Stimulated activated effector memory CD8-positive, alpha-beta T cell treated with anti-CD3 and anti-CD28 coated beads, Interleukin-12 subunit alpha, Interleukin-12 subunit beta, amount 100 ng/mL, for 72 hours (primary cell): ENCODE measurements at regions not wholly inside any gene's neighbourhood (a gene's known extent, or its start where the extent isn't known, plus 50 kb on each side); places are given as distances from the start of the nearest gene placed in this dataset.

Experiments used
- ATAC-seq: fragments of 150-1000 bp; cut with Tn5 transposase; 2 replicates; pipeline ENCODE4 v1.10.0; 2021
- DNase-seq, 2 donors: peaks; one replicate each; pipeline ENCODE4 v3.0.0; 2021 to 2022; ENCODE audit warnings: low spot score in 2 of 2
- H3K27ac Mint-ChIP-seq: one replicate; pipeline ENCODE4 v1.8.0; 2022; ENCODE audit warnings: mild to moderate bottlenecking, mixed read lengths
- H3K36me3 Mint-ChIP-seq: one replicate; pipeline ENCODE4 v1.8.0; 2022; ENCODE audit warnings: mild to moderate bottlenecking, mixed read lengths
- H3K4me1 Mint-ChIP-seq: one replicate; pipeline ENCODE4 v1.8.0; 2022; ENCODE audit warnings: mixed read lengths
- H3K4me3 Mint-ChIP-seq: one replicate; pipeline ENCODE4 v1.8.0; 2022; ENCODE audit warnings: mild to moderate bottlenecking, mixed read lengths
- H3K9me3 Mint-ChIP-seq: one replicate; pipeline ENCODE4 v1.8.0; 2022; ENCODE audit warnings: mixed read lengths

DNA sequence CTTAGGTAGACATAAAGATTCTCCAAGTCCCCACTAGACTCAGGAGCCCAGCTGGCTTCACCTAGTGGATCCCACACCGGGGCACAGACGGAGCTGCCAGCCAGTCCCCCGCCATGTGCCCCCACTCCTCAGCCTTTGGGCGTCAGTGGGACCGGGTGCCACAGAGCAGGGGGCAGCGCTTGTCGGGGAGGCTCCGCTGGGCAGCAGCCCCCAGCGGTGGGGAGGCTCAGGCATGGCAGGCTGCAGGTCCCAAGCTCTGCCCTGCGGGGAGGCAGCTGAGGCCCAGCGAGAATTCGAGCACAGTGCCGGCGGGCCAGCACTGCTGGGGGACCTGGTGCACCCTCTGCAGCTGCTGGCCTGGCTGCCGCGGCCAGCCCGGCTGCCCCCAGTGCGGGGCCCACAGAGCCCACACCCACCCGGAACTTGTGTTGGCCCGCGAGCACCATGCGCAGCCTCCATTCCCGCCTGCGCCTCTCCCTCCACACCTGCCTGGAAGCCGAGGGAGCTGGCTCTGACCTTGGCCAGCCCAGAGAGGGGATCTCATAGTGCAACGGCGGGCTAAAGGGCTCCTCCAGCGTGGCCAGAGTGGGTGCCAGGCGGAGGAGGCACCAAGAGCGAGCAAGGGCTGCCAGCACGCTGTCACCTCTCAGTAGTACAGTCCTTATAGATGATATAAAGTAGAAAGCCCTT is 390.7 kb downstream of the PLK2 start:
- H3K27ac Mint-ChIP-seq: no peak overlapping the region
- ATAC-seq (no peak), DNase-seq (no peak)
- no peak overlapping the region for H3K4me3 Mint-ChIP-seq
- H3K9me3 Mint-ChIP-seq: no peaks in the 10 kb centered on the region
- H3K4me1 Mint-ChIP-seq: no peaks in the 10 kb centered on the region
- no peaks in the 10 kb centered on the region for H3K36me3 Mint-ChIP-seq

DNA sequence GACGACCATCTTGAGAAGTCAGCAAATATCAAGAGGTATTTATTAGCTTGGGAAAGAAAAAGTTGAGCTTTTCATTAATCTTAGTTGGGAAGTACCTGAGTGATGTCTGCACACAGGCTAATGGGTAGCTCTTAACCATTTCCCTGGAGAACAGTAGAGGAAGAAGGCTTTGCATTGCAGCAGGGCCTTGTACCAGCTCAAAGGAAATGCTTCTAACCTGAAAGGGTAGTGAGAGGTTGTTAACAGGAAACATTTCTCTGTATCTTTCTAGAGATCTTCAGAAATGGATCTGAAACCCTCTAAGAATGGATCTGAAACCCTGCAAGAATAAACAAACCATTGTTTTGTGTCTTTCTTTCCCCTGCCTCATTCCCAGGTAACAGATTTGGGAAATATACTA is 393.3 kb downstream of the PLK2 start:
- H3K4me1 Mint-ChIP-seq: no peaks in the 10 kb centered on the region
- no peaks in the 10 kb centered on the region for H3K9me3 Mint-ChIP-seq
- ATAC-seq (no peak), DNase-seq (no peak)
- no peaks in the 10 kb centered on the region for H3K36me3 Mint-ChIP-seq
- no peak overlapping the region for H3K4me3 Mint-ChIP-seq
- H3K27ac Mint-ChIP-seq: no peak overlapping the region

DNA sequence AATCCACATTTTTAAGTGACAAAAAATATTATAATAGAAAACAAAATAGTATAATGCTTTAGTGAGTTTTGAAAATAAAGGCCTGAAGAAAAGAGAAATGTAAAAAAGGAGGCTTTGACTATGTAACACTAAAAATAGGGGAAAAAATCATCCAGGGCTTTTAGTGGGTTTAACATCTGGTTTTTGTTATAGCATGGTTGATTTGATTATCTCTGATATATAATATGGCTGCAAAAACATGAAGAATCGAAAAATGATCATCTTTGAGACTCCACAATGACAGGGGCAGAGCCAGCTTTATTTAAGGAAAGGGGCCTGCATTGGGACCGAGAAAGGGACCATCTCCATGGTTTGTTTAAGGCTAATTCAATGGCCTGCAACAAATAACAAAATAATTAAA is 393.8 kb downstream of the PLK2 start:
- Mint-ChIP-seq H3K4me3 (no peak overlapping the region), H3K27ac (no peak overlapping the region), H3K9me3 (no peaks in the 10 kb centered on the region), H3K4me1 (no peaks in the 10 kb centered on the region), H3K36me3 (no peaks in the 10 kb centered on the region)
- DNase-seq (no peak), ATAC-seq (no peak)

DNA sequence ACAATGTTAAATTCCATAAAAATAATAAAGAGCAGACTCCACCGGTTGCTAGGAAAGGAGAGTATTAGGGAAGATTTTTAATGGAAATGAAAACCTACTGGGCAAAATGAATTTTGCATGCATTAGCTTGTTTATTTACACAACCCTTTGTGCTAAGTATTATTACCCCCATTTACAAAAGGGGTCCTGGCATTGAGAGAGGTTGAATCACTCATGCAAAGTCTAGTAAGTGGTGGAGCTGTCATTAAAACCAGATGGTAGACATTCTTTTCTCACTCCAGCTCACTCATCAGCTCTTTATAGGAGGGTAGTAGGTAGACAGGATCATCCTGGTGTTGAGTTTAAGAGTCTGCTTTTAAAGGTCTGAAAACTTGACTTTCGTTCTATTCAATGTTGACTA is 395.1 kb downstream of the PLK2 start:
- Mint-ChIP-seq H3K4me3 (no peak overlapping the region), H3K4me1 (no peaks in the 10 kb centered on the region), H3K36me3 (no peaks in the 10 kb centered on the region), H3K9me3 (no peaks in the 10 kb centered on the region), H3K27ac (no peak overlapping the region)
- DNase-seq (no peak), ATAC-seq (no peak)

DNA sequence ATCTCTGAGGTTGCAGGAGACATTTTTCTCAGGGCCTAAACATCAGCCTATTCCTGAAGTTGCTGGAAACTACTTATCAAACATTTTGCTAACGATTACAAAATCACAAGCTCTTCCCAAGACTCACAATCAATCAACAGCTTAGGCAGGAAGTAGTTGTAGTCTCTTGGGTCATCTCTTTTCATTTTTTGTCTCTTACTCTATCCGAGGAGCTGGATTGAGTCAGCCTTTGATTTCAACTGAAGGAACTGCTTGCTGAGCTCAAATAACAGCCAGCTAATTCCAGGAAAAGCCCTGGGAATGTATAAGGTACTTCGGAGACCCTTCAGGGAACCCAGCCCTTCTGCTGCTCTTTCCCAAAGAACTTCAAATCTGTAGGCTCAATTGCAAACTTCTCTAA is 398.9 kb downstream of the PLK2 start:
- H3K36me3 Mint-ChIP-seq: no peaks in the 10 kb centered on the region
- H3K9me3 Mint-ChIP-seq: no peaks in the 10 kb centered on the region
- no peak overlapping the region for H3K4me3 Mint-ChIP-seq
- ATAC-seq (no peak), DNase-seq (no peak)
- H3K27ac Mint-ChIP-seq: no peak overlapping the region
- no peaks in the 10 kb centered on the region for H3K4me1 Mint-ChIP-seq

DNA sequence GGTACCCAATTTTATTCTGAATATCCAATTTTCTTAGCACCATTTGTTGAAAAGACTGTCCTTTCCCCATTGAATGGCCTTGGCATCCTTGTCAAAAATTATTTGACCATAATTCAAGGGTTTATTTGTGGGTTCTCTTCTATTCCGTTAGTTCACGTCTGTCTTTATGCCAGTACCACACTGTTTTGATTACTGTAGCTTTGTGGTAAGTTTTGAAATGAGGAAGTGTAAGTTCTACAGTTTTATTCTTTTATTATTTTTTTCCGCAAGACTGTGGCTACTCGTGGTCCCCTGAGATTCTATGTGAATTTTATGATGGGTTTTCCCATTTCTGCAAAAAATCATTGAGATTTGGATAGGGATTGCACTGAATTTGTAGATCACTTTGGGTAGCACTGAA is 402.6 kb downstream of the PLK2 start:
- H3K36me3 Mint-ChIP-seq: no peaks in the 10 kb centered on the region

DNA sequence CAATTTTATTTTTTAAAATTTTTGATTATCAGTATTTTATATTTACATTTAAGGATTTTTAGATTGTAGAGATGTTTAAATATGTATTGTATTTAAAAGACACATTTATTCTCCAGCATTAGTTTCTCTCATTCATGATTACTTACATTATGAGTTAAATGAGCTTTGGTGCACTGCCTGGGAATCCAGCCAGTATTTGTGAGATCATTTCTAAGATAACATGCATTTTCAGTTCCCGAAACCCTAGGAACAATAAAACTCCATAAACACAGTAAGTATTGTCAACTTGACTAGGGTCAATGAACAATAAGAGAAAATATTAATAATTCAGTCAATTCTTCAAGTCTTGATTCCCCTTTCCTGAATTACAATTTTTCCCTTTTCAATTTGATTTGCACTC is 403.3 kb downstream of the PLK2 start:
- H3K4me1 Mint-ChIP-seq: no peaks in the 10 kb centered on the region
- no peak overlapping the region for H3K4me3 Mint-ChIP-seq
- no peaks in the 10 kb centered on the region for H3K36me3 Mint-ChIP-seq
- no peak for DNase-seq
- H3K27ac Mint-ChIP-seq: no peak overlapping the region
- H3K9me3 Mint-ChIP-seq: no peaks in the 10 kb centered on the region
- no peak for ATAC-seq

More for the DNA sequence above, 402.6 kb downstream of the PLK2 start:
- H3K9me3 Mint-ChIP-seq: no peaks in the 10 kb centered on the region
- no peak overlapping the region for H3K4me3 Mint-ChIP-seq
- DNase-seq (no peak), ATAC-seq (no peak)
- H3K27ac Mint-ChIP-seq: no peak overlapping the region
- no peaks in the 10 kb centered on the region for H3K4me1 Mint-ChIP-seq

DNA sequence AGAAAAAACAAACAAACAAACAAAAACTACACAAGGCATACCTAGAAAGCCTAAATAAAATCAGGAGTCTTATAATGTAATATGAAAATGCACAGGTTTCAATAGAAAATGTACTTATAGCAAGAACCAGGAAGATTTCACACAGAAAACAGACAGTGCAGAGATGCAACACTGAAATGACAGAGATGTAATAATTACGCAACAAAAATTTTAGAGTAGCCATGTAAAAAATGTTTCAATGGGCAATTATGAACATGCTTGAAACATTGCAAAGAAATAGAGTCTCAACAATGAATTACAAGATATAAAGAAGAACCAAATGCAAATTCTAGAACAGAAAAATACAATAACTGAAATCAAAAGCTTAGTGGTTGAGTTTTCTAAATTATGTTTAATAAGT is 405.9 kb downstream of the PLK2 start:
- Mint-ChIP-seq H3K27ac (no peak overlapping the region), H3K36me3 (no peaks in the 10 kb centered on the region), H3K4me1 (no peaks in the 10 kb centered on the region), H3K4me3 (no peak overlapping the region), H3K9me3 (no peaks in the 10 kb centered on the region)
- no peak for DNase-seq
- ATAC-seq: no peak

DNA sequence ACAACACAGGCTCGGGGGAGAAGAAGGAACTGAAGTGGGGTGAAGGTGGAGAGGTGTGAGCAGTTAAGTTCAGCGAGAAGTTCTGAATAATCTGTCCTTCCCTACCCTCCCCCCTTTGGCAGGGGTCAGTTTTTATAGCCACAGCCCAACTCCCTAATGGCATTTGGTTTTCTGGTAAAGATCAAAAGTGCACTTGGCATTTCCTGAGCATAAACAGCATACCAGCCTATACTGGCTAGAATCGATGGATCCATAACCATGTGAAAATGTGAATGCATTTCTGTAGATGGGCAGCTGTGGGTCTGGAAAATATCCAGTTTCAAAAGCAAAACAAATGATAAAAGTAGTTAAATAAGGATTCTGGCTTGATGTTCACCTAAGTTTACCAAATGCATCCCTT is 410.9 kb downstream of the PLK2 start:
- DNase-seq: no peak
- Mint-ChIP-seq H3K9me3 (no peaks in the 10 kb centered on the region), H3K27ac (no peak overlapping the region), H3K4me1 (no peaks in the 10 kb centered on the region), H3K4me3 (no peak overlapping the region), H3K36me3 (no peaks in the 10 kb centered on the region)
- no peak for ATAC-seq

DNA sequence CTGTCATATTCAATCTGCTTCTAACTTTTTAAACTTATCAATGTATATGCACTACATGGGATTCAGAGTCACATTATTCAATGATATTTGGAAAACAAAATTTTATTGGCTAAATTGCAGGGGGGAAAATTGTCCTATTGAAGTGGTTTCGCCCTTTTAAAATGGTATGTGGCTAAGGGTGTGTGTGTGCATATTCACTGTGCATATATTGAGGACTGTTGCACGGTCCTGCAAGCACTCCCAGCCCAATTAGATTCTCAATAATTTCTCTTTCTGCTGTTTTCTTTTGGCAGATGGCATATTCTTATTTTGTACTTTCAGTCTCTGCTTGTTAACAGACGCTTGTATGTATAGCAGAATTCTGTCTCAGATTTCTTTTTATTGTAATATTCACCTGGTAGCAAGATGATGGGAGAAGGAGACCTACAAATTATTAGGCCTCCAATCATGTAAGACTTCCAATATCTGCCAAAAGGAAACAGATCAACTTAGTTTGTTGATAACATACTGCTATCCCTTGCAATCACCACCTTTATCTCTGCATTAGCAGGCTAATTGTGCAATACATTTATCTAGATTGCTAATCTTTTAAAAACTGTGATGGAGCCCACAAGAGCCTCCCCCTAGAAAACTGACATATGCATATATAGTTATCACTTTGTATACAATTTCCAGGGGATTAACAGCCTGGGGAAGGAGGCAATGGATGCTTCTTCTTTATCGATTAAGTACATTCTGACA is 411.5 kb downstream of the PLK2 start:
- Mint-ChIP-seq H3K4me3 (no peak overlapping the region), H3K9me3 (no peaks in the 10 kb centered on the region), H3K4me1 (no peaks in the 10 kb centered on the region), H3K36me3 (no peaks in the 10 kb centered on the region), H3K27ac (no peak overlapping the region)
- ATAC-seq: no peak
- DNase-seq: no peak

DNA sequence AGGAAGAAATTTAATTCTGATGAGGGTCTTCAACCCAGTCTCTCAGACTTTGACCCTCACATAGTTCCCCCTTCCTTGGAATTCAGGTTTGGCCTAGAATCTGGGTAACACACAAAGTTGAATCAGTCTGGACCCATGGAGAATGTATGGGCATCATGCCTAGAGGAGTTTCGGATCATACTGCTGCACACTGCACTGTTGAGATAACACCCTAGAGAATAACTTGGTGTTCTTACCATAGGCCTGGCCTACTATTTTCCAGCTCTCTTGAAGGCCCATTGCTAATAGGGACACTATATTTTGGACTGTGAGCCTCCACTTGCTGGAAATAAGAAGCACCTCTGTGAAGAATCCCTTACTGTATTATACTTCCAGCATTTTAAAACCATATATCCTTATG is 413.5 kb downstream of the PLK2 start:
- DNase-seq: no peak
- ATAC-seq: no peak
- no peak overlapping the region for H3K27ac Mint-ChIP-seq
- H3K4me1 Mint-ChIP-seq: no peaks in the 10 kb centered on the region
- no peak overlapping the region for H3K4me3 Mint-ChIP-seq
- H3K36me3 Mint-ChIP-seq: no peaks in the 10 kb centered on the region
- H3K9me3 Mint-ChIP-seq: peaks cover 2% of the 10 kb centered on the region

DNA sequence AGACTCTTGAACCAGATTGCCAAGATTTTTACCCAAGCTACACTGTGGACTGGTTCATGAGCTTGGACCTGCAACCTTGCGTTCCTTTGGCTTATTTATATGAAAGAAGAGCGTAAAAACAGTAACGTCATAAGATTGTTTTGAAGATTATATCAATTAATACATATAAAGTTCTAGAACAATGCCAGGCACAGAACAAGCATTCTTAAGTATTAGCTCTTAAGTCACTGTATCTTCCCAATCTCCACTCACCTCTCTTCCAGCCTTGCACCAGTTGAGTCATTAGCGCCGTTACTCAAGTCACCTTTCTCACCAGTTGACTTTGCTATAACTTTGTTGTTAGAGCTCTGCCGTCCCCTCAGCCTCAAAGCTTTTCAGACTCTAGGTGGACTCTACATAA is 415.7 kb downstream of the PLK2 start:
- no peak overlapping the region for H3K27ac Mint-ChIP-seq
- ATAC-seq: no peak

DNA sequence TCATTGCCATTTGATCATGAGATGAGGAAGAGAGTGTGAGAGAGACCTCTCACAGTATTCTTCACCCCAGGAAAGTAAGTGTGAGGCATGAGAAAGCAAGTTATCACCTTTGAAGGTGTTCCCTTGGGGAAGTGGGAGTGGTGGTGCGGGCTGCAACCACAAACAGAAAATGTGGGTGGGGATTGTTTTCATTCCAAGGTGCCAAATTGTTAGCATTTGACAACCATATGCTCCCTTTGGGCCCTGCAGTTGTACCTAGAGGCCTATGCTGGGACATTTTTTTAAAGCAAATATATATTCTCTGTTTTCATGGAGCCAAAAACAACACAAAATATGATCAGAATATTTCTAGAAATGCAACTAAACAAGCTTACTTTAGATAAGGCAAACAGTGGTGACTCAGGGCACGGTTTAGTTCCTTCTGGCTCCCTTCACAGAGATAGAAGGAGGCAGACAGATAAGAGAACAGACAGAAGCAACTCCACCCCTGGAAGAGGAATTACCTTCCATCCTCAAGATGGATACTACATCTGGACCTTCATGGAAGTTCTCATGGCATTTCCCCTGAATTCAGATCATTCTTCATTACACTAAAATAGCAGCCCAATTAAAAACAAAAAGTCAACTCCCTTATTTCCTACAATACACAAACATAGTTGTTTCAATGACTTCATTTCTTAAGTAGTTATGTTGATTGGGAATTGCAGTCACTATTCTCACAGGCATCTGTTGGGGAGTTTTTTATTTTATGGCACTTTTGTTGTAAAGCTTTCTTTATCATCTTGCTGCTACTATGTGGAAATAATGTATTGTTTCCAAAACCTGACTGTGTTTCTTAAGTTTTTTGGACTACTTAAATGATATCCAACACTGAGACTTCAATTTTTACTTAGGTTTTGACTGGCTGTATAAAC is 416.6 kb downstream of the PLK2 start:
- ATAC-seq (no peak), DNase-seq (no peak)
- Mint-ChIP-seq H3K27ac (no peak overlapping the region), H3K4me3 (no peak overlapping the region), H3K36me3 (no peaks in the 10 kb centered on the region), H3K9me3 (peaks cover 6% of the 10 kb centered on the region), H3K4me1 (no peaks in the 10 kb centered on the region)

More for the DNA sequence above, 415.7 kb downstream of the PLK2 start:
- no peaks in the 10 kb centered on the region for H3K4me1 Mint-ChIP-seq
- H3K36me3 Mint-ChIP-seq: no peaks in the 10 kb centered on the region
- DNase-seq: no peak
- H3K4me3 Mint-ChIP-seq: no peak overlapping the region
- H3K9me3 Mint-ChIP-seq: peaks cover 6% of the 10 kb centered on the region

DNA sequence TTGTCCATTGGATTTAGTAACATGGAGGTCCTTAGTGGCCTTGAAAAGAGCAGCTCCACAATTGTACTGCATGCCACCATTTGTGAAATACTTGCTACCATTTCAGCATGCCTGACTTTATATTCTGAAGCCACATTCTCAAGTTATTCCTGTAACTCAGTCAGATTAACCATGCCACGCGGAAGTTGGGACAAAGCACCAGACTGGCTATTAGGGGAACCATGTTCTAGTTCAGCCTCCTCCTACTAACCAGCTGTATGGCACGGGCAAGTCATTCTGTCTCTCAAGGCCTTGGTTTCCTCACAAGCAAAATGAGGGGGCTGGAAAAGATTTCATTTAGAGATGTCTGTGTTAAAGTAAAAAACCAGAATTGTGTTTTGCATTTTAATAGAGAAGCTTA is 418.0 kb downstream of the PLK2 start:
- H3K36me3 Mint-ChIP-seq: no peaks in the 10 kb centered on the region
- no peak overlapping the region for H3K4me3 Mint-ChIP-seq
- DNase-seq: no peak
- H3K27ac Mint-ChIP-seq: no peak overlapping the region
- H3K9me3 Mint-ChIP-seq: peaks cover 6% of the 10 kb centered on the region
- H3K4me1 Mint-ChIP-seq: no peaks in the 10 kb centered on the region
- no peak for ATAC-seq

DNA sequence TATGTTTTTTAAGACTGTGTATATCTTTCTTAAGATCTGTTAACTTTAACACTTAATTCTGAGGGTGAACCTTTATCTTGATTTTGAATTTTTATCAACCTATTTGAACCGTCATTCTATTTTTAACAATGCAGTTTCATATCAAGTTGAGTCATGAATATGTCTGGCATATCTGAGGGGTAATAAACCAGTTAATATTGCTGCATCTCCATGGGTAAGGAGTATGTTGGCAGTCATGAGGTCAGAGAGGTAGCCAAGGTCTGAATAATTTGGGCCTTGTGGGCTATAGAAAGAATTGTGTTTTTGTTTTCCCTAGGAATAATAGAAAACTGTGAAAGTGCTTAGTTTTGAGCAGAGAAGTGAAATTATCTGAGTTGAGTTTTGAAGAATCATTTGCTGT is 419.0 kb downstream of the PLK2 start:
- no peaks in the 10 kb centered on the region for H3K36me3 Mint-ChIP-seq
- DNase-seq: no peak

DNA sequence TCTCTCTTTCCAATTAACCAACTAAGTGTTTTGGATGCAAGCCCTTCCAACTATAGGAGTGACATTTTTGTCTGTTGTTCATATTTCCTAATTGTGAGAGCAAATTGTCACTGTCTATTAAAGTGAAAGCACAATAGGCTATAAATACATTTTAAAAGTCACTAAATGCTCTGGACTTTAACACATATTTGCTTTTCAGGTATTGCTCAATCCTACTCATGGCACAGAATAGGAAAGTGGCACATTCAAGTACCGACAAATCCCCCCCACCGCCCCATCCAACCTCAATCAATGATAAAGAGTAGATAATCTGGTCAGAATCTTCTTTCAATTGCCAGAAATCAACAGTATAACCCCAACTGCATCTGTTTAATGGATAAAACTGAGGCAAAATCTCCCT is 419.8 kb downstream of the PLK2 start:
- DNase-seq (no peak), ATAC-seq (no peak)
- Mint-ChIP-seq H3K27ac (no peak overlapping the region), H3K4me1 (no peaks in the 10 kb centered on the region), H3K9me3 (peaks cover 6% of the 10 kb centered on the region), H3K4me3 (no peak overlapping the region), H3K36me3 (no peaks in the 10 kb centered on the region)

More for the DNA sequence above, 419.0 kb downstream of the PLK2 start:
- Mint-ChIP-seq H3K27ac (no peak overlapping the region), H3K9me3 (peaks cover 6% of the 10 kb centered on the region), H3K4me1 (no peaks in the 10 kb centered on the region), H3K4me3 (no peak overlapping the region)
- ATAC-seq: no peak
